ENCODE measurements at regions not wholly inside any gene's neighbourhood (a gene's known extent, or its start where the extent isn't known, plus 50 kb on each side); places are given as distances from the start of the nearest gene placed in this dataset.

- CTCF ChIA-PET: interaction anchor here (0.5 kb wide), 1 partner anchor 35 kb away, joined by 4 read pairs; no protein-coding TSS in a partner anchor
- Mint-ChIP-seq H3K27me3 (ENCODE audit: insufficient read depth, unreplicated experiment) (peaks cover 8% of the 10 kb centered on the region), H3K4me3 (ENCODE audit: unreplicated experiment) (no peak overlapping the region)
Observed at GRCh38 chr13:37342205-37342604, 236.7 kb upstream of the CSNK1A1L start.

GRCh38 chr13:37340901-37341670 is 235.6 kb upstream of the CSNK1A1L start:
- ChIA-PET POLR2A (no interaction called here), CTCF (no interaction called here)
- no peak overlapping the region for H3K4me3 Mint-ChIP-seq (ENCODE audit: unreplicated experiment)
- H3K27me3 ChIP-seq (replicated peaks; ENCODE audit: control insufficient read depth, insufficient read depth, low read length): no peaks in the 10 kb centered on the region
- no peaks in the 10 kb centered on the region for H3K36me3 Mint-ChIP-seq (ENCODE audit: insufficient read depth, unreplicated experiment)
- H3K27ac Mint-ChIP-seq (ENCODE audit: unreplicated experiment): no peak overlapping the region
- H3K4me1 ChIP-seq: no peaks in the 10 kb centered on the region
- peaks cover 3% of the 10 kb centered on the region for H3K27me3 Mint-ChIP-seq (ENCODE audit: insufficient read depth, unreplicated experiment)
- no peaks in the 10 kb centered on the region for H3K4me1 Mint-ChIP-seq (ENCODE audit: low read depth, unreplicated experiment)
- DNase-seq: no peak
- BruUV-seq (replicated peaks): no TSS peak
- no peaks in the 10 kb centered on the region for H3K9me3 Mint-ChIP-seq (ENCODE audit: unreplicated experiment)
- intact Hi-C loops (cut with micrococcal nuclease; ENCODE audit: unreplicated experiment): no loop called here
- no peak for TF ChIP-seq CTCF (IDR thresholded peaks at IDR 0.05; ENCODE audit: insufficient read depth in 1 of 2, low read depth in 1 of 2, low read length in 1 of 2, severe bottlenecking in 1 of 2, unreplicated experiment in 1 of 2)
- no peaks in the 10 kb centered on the region for H3K36me3 ChIP-seq (ENCODE audit: control insufficient read depth, insufficient read depth, low read length)
- H3K4me3 ChIP-seq (ENCODE audit: low read depth, low read length): no peak overlapping the region
- H3K9me3 ChIP-seq: no peaks in the 10 kb centered on the region

More at GRCh38 chr13:37342205-37342604, 236.7 kb upstream of the CSNK1A1L start:
- BruUV-seq (replicated peaks): no TSS peak
- no peaks in the 10 kb centered on the region for H3K36me3 Mint-ChIP-seq (ENCODE audit: insufficient read depth, unreplicated experiment)
- POLR2A ChIA-PET: no interaction called here
- TF ChIP-seq CTCF (IDR thresholded peaks at IDR 0.05; ENCODE audit: insufficient read depth in 1 of 2, low read depth in 1 of 2, low read length in 1 of 2, severe bottlenecking in 1 of 2, unreplicated experiment in 1 of 2): no peak
- no peaks in the 10 kb centered on the region for H3K9me3 Mint-ChIP-seq (ENCODE audit: unreplicated experiment)
- no peak for DNase-seq
- no peaks in the 10 kb centered on the region for H3K27me3 ChIP-seq (replicated peaks; ENCODE audit: control insufficient read depth, insufficient read depth, low read length)
- no peak overlapping the region for H3K27ac Mint-ChIP-seq (ENCODE audit: unreplicated experiment)
- H3K9me3 ChIP-seq: no peaks in the 10 kb centered on the region
- no peaks in the 10 kb centered on the region for H3K36me3 ChIP-seq (ENCODE audit: control insufficient read depth, insufficient read depth, low read length)
- H3K4me3 ChIP-seq (ENCODE audit: low read depth, low read length): no peak overlapping the region
- intact Hi-C loops (cut with micrococcal nuclease; ENCODE audit: unreplicated experiment): no loop called here
- no peaks in the 10 kb centered on the region for H3K4me1 Mint-ChIP-seq (ENCODE audit: low read depth, unreplicated experiment)
- H3K4me1 ChIP-seq: no peaks in the 10 kb centered on the region

GRCh38 chr13:37339386-37339735 is 233.9 kb upstream of the CSNK1A1L start:
- H3K27ac Mint-ChIP-seq (ENCODE audit: unreplicated experiment): no peak overlapping the region
- BruUV-seq (replicated peaks): no TSS peak
- H3K4me3 Mint-ChIP-seq (ENCODE audit: unreplicated experiment): no peak overlapping the region
- no peaks in the 10 kb centered on the region for H3K36me3 Mint-ChIP-seq (ENCODE audit: insufficient read depth, unreplicated experiment)
- no peaks in the 10 kb centered on the region for H3K36me3 ChIP-seq (ENCODE audit: control insufficient read depth, insufficient read depth, low read length)
- H3K4me1 Mint-ChIP-seq (ENCODE audit: low read depth, unreplicated experiment): no peaks in the 10 kb centered on the region
- no peaks in the 10 kb centered on the region for H3K27me3 ChIP-seq (replicated peaks; ENCODE audit: control insufficient read depth, insufficient read depth, low read length)
- H3K9me3 ChIP-seq: no peaks in the 10 kb centered on the region
- no peak overlapping the region for H3K4me3 ChIP-seq (ENCODE audit: low read depth, low read length)
- intact Hi-C loops (cut with micrococcal nuclease; ENCODE audit: unreplicated experiment): no loop called here
- no peak for DNase-seq
- ChIA-PET CTCF (no interaction called here), POLR2A (no interaction called here)
- H3K4me1 ChIP-seq: no peaks in the 10 kb centered on the region
- H3K27me3 Mint-ChIP-seq (ENCODE audit: insufficient read depth, unreplicated experiment): peaks cover 3% of the 10 kb centered on the region
- no peaks in the 10 kb centered on the region for H3K9me3 Mint-ChIP-seq (ENCODE audit: unreplicated experiment)
- TF ChIP-seq CTCF (IDR thresholded peaks at IDR 0.05; ENCODE audit: insufficient read depth in 1 of 2, low read depth in 1 of 2, low read length in 1 of 2, severe bottlenecking in 1 of 2, unreplicated experiment in 1 of 2): no peak

Data from Caco-2 (cell line).